D721Med (cell line): ENCODE measurements at regions not wholly inside any gene's neighbourhood (a gene's known extent, or its start where the extent isn't known, plus 50 kb on each side); places are given as distances from the start of the nearest gene placed in this dataset.

Source experiments
- DNase-seq: peaks from one replicate; pipeline ENCODE4 v3.0.0; 2011; ENCODE audit warnings: low spot score; ENCODE audit not compliant: insufficient read length
- FAIRE-seq: peaks from 2 replicates; lab custom pipeline; 2011; peaks lifted over from hg19 to GRCh38; lab: Jason Lieb, UNC
- CTCF ChIP-seq: IDR thresholded peaks from 2 replicates; pipeline ENCODE4 v1.5.1; 2012; ENCODE audit warnings: mild to moderate bottlenecking, control low read depth; ENCODE audit not compliant: insufficient read depth; ENCODE audit errors: missing control alignments

GRCh38 chr3:24769918-24770317 is 275.3 kb upstream of the THRB start:
- FAIRE-seq (no peak), DNase-seq (no peak)
- TF ChIP-seq CTCF: no peak

- FAIRE-seq: peak; percentile 64
- DNase-seq: no peak
- peak; percentile 98 for TF ChIP-seq CTCF
Measured at GRCh38 chr3:24773798-24774197, 279.1 kb upstream of the THRB start.

- FAIRE-seq: no peak
- no peak for DNase-seq
- no peak for TF ChIP-seq CTCF
Measured at GRCh38 chr3:24780991-24781390, 286.3 kb upstream of the THRB start.

- no peak for FAIRE-seq
- DNase-seq: no peak
- no peak for TF ChIP-seq CTCF
Measured at GRCh38 chr3:24781454-24781853, 286.8 kb upstream of the THRB start.

GRCh38 chr3:24793896-24794295 is 299.2 kb upstream of the THRB start:
- DNase-seq: no peak
- FAIRE-seq: no peak
- TF ChIP-seq CTCF: no peak

- DNase-seq: no peak
- no peak for FAIRE-seq
- TF ChIP-seq CTCF: no peak
Measured at GRCh38 chr3:24802614-24803013, 308.0 kb upstream of the THRB start.

GRCh38 chr3:24804095-24804494 is 309.4 kb upstream of the THRB start:
- no peak for DNase-seq
- no peak for FAIRE-seq
- TF ChIP-seq CTCF: no peak
